Aorta (tissue), 5 donors: ENCODE measurements at regions not wholly inside any gene's neighbourhood (a gene's known extent, or its start where the extent isn't known, plus 50 kb on each side); places are given as distances from the start of the nearest gene placed in this dataset.
"Not testable (repeated sequence)": the region's sequence is repeated elsewhere in the genome, so short reads cannot be mapped to it uniquely, and the experiment has no call there.

Experiments used
- ATAC-seq: fragments of 200-7000 bp; cut with Tn5 transposase; one replicate; pipeline ENCODE4 v1.9.1; 2022; ENCODE audit warnings: moderate library complexity; ENCODE audit not compliant: low FRiP score
- DNase-seq, 2 donors: peaks; one replicate each; pipeline ENCODE4 v3.0.0-alpha.2; 2020
- H3K27ac ChIP-seq, 2 donors: one replicate each; pipeline ENCODE4 v1.5.1; 2013; ENCODE audit warnings: low read length in 2 of 2, mild to moderate bottlenecking in 2 of 2, moderate library complexity in 2 of 2, control low read depth in 1 of 2, inconsistent platforms in 1 of 2, low read depth in 1 of 2
- H3K27me3 ChIP-seq, 2 donors: one replicate each; pipeline ENCODE4 v1.6.1; 2013; ENCODE audit warnings: control low read depth in 1 of 2, low read length in 1 of 2, mild to moderate bottlenecking in 1 of 2, moderate library complexity in 1 of 2; ENCODE audit not compliant: insufficient read depth in 2 of 2, control insufficient read depth in 1 of 2
- H3K36me3 ChIP-seq, 2 donors: one replicate each; pipeline ENCODE4 v1.6.1; 2013; ENCODE audit warnings: control low read depth in 1 of 2, low read length in 1 of 2, mild to moderate bottlenecking in 1 of 2; ENCODE audit not compliant: insufficient read depth in 2 of 2, control insufficient read depth in 1 of 2
- H3K4me1 ChIP-seq, 2 donors: one replicate each; pipeline ENCODE4 v1.6.1; 2013; ENCODE audit warnings: low read length in 2 of 2, control low read depth in 1 of 2, mild to moderate bottlenecking in 1 of 2, moderate library complexity in 1 of 2; ENCODE audit not compliant: insufficient read depth in 2 of 2, control insufficient read depth in 1 of 2
- H3K4me3 ChIP-seq, 2 donors: one replicate each; pipeline ENCODE4 v1.5.1; 2013; ENCODE audit warnings: low read length in 2 of 2, control low read depth in 1 of 2, mild to moderate bottlenecking in 1 of 2
- H3K9me3 ChIP-seq: one replicate; pipeline ENCODE4 v1.6.1; 2013; ENCODE audit warnings: mild to moderate bottlenecking, low read length; ENCODE audit not compliant: control insufficient read depth
- WGBS, 2 donors: extraction: QIAGEN DNeasy Blood & Tissue Kit; methylation state at CpG; one replicate each; pipeline ENCODE4 v1.1.7; 2013; 5-methylcytosine and 5-hydroxymethylcytosine counted together
- intact Hi-C, 2 donors: fragments of 100-400 bp; cut with DNase I; formaldehyde crosslinking; loops; one replicate each; pipeline versions ENCODE4 v1.14.2 to v1.15.0; 2022
- microRNA-seq, 2 donors: library from miRNA; unstranded; fragments of <30 nt; microRNA quantifications; one replicate each; pipeline ENCODE4 v1.2.0, GENCODE V29; 2020
- donor health status: healthy with polysubstance abuse.
- donor health status: Bipolar disorder and iron deficiency.
- donor health status: DM: no; HTN: no; CAD: no.
- donor health status: DM: no; HTN: no; CAD: no.
- donor health status: DM: yes; HTN: yes; CAD: no.

DNA sequence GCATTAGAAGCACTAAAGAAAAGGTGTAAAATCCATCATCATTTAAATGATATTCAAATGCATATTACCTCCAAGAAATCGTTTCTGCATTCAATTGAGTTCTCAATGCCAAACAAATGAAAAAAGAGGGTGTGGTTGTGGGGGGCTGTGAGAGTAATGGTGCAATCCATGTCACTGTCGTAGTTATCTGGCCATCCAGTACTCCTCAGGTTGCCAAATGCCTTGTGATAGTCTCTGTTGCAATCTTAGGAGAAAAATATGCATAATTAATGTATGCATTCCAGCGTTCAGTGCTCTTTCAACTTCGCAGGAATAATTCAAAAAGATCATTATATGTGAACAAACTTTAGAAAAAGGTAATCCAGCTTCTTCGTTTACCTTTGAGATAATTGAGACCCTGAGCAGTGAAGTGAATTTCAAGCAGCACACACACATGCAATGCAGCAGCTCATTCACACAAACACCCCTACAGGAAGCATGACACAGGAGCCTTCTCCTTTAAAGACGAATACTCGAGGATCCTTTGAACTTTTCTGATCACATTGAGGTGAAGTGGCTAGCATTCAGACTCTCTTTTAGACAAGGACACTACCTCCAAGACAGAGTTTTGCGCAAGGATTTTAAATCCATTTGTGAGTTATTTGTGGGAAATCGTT is 73.4 kb downstream of the OR13A1 start:
- intact Hi-C loops, result no loop called here
- Histone ChIP-seq H3K36me3 (no peaks in the 10 kb centered on the region), H3K4me1 (no peaks in the 10 kb centered on the region), H3K27me3 (no peaks in the 10 kb centered on the region), H3K4me3 (no peak overlapping the region), H3K27ac (no peak overlapping the region), H3K9me3 (no peaks in the 10 kb centered on the region)
- WGBS, 2 donors, result 55 to 63% methylated on average over 9 of the region's 9 CpGs
- ATAC-seq (no peak), DNase-seq (no peak)

- WGBS, 2 donors, result 81 to 83% methylated on average over 2 of the region's 2 CpGs
- H3K27me3 ChIP-seq, result no peaks in the 10 kb centered on the region
- no peak overlapping the region for H3K4me3 ChIP-seq
- H3K27ac ChIP-seq, result no peak overlapping the region
- H3K9me3 ChIP-seq, result no peaks in the 10 kb centered on the region
- no peaks in the 10 kb centered on the region for H3K4me1 ChIP-seq
- no peak for DNase-seq
- no peak for ATAC-seq
- H3K36me3 ChIP-seq, result no peaks in the 10 kb centered on the region
- intact Hi-C loops, result no loop called here
Measured at GRCh38 chr10:45243261-45243660, 72.1 kb downstream of the OR13A1 start.

- DNase-seq, result no peak
- Histone ChIP-seq H3K27me3 (no peaks in the 10 kb centered on the region), H3K36me3 (no peaks in the 10 kb centered on the region), H3K9me3 (no peaks in the 10 kb centered on the region), H3K27ac (no peak overlapping the region), H3K4me1 (no peaks in the 10 kb centered on the region), H3K4me3 (no peak overlapping the region)
- WGBS, 2 donors, result 90 to 91% methylated on average over 1 of the region's 1 CpG
- ATAC-seq, result no peak
- intact Hi-C loops, result no loop called here
Measured at GRCh38 chr10:45246522-45246921, 68.9 kb downstream of the OR13A1 start.

GRCh38 chr10:45249978-45250693 is 65.3 kb downstream of the OR13A1 start:
- Histone ChIP-seq H3K4me1 (no peaks in the 10 kb centered on the region), H3K27me3 (no peaks in the 10 kb centered on the region), H3K27ac (no peak overlapping the region), H3K36me3 (no peaks in the 10 kb centered on the region), H3K4me3 (no peak overlapping the region), H3K9me3 (no peaks in the 10 kb centered on the region)
- DNase-seq (no peak), ATAC-seq (peak; percentile 64)
- intact Hi-C loops, result no loop called here
- WGBS, 2 donors, result 52 to 56% methylated on average over 17 of the region's 17 CpGs

DNA sequence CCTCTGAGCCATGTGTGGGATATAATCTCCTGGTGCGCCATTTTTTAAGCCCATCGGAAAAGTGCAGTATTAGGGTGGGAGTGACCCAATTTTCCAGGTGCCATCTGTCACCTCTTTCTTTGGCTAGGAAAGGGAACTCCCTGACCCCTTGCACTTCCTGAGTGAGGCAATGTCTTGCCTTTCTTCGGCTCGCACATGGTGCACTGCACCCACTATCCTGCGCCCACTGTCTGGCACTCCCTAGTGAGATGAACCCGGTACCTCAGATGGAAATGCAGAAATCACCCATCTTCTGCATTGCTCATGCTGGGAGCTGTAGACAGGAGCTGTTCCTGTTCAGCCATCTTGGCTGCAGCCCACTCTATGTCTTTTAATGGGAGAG is 64.7 kb downstream of the OR13A1 start:
- H3K4me1 ChIP-seq, H3K9me3 ChIP-seq, H3K36me3 ChIP-seq, H3K27me3 ChIP-seq, DNase-seq, ATAC-seq, intact Hi-C loops, H3K4me3 ChIP-seq, H3K27ac ChIP-seq: not testable (repeated sequence)
- WGBS, 2 donors, result 66 to 78% methylated on average over 6 of the region's 6 CpGs

Small RNAs in the stretch of these regions (microRNA-seq; reads per million reads assigned to microRNA genes)
- gene MIR3156-1, result 0 reads per million in 2 donors
